ENCODE measurements at regions not wholly inside any gene's neighbourhood (a gene's known extent, or its start where the extent isn't known, plus 50 kb on each side); places are given as distances from the start of the nearest gene placed in this dataset.

GRCh38 chr17:53941231-53941630 lies 118.5 kb downstream of the KIF2B start:
- Histone ChIP-seq H3K36me3 (replicated peaks; ENCODE audit: low read depth, low read length) (no peaks in the 10 kb centered on the region), H4K20me1 (ENCODE audit: insufficient read depth, low read length) (no peaks in the 10 kb centered on the region), H3K9me3 (ENCODE audit: insufficient read depth, low read length) (no peaks in the 10 kb centered on the region), H3K27ac (ENCODE audit: low read length) (no peak overlapping the region), H2AFZ (ENCODE audit: low read depth, low read length) (no peak overlapping the region), H3K27me3 (ENCODE audit: low read depth, low read length) (no peaks in the 10 kb centered on the region), H3K9ac (ENCODE audit: low read length) (no peak overlapping the region), H3K4me1 (ENCODE audit: low read length) (no peaks in the 10 kb centered on the region), H3K4me2 (ENCODE audit: low read length) (no peak overlapping the region), H3K4me3 (ENCODE audit: low read length) (no peak overlapping the region), H3K79me2 (ENCODE audit: low read length) (no peaks in the 10 kb centered on the region)
- TF ChIP-seq EZH2phosphoT487 (IDR thresholded peaks at IDR 0.05; ENCODE audit: low read depth) (no peak), CTCF (IDR thresholded peaks at IDR 0.05; ENCODE audit: low read depth, low read length) (no peak)

GRCh38 chr17:53942436-53942835 lies 119.7 kb downstream of the KIF2B start:
- Histone ChIP-seq H3K4me3 (ENCODE audit: low read length) (no peak overlapping the region), H3K79me2 (ENCODE audit: low read length) (no peaks in the 10 kb centered on the region), H3K4me1 (ENCODE audit: low read length) (no peaks in the 10 kb centered on the region), H2AFZ (ENCODE audit: low read depth, low read length) (no peak overlapping the region), H3K27ac (ENCODE audit: low read length) (no peak overlapping the region), H3K9me3 (ENCODE audit: insufficient read depth, low read length) (no peaks in the 10 kb centered on the region), H3K4me2 (ENCODE audit: low read length) (no peak overlapping the region), H4K20me1 (ENCODE audit: insufficient read depth, low read length) (no peaks in the 10 kb centered on the region), H3K36me3 (replicated peaks; ENCODE audit: low read depth, low read length) (no peaks in the 10 kb centered on the region), H3K9ac (ENCODE audit: low read length) (no peak overlapping the region), H3K27me3 (ENCODE audit: low read depth, low read length) (no peaks in the 10 kb centered on the region)
- TF ChIP-seq EZH2phosphoT487 (IDR thresholded peaks at IDR 0.05; ENCODE audit: low read depth), result no peak
- TF ChIP-seq CTCF (IDR thresholded peaks at IDR 0.05; ENCODE audit: low read depth, low read length), result no peak

GRCh38 chr17:53942898-53943297 lies 120.2 kb downstream of the KIF2B start:
- H3K4me2 ChIP-seq (ENCODE audit: low read length), result no peak overlapping the region
- no peaks in the 10 kb centered on the region for H3K27me3 ChIP-seq (ENCODE audit: low read depth, low read length)
- H3K79me2 ChIP-seq (ENCODE audit: low read length), result no peaks in the 10 kb centered on the region
- H3K27ac ChIP-seq (ENCODE audit: low read length), result no peak overlapping the region
- H3K4me3 ChIP-seq (ENCODE audit: low read length), result no peak overlapping the region
- H3K9me3 ChIP-seq (ENCODE audit: insufficient read depth, low read length), result no peaks in the 10 kb centered on the region
- H3K36me3 ChIP-seq (replicated peaks; ENCODE audit: low read depth, low read length), result no peaks in the 10 kb centered on the region
- no peaks in the 10 kb centered on the region for H4K20me1 ChIP-seq (ENCODE audit: insufficient read depth, low read length)
- no peak overlapping the region for H3K9ac ChIP-seq (ENCODE audit: low read length)
- no peaks in the 10 kb centered on the region for H3K4me1 ChIP-seq (ENCODE audit: low read length)
- no peak overlapping the region for H2AFZ ChIP-seq (ENCODE audit: low read depth, low read length)
- TF ChIP-seq EZH2phosphoT487 (IDR thresholded peaks at IDR 0.05; ENCODE audit: low read depth), result no peak
- TF ChIP-seq CTCF (IDR thresholded peaks at IDR 0.05; ENCODE audit: low read depth, low read length), result no peak

- H3K27me3 ChIP-seq (ENCODE audit: low read depth, low read length), result no peaks in the 10 kb centered on the region
- H3K36me3 ChIP-seq (replicated peaks; ENCODE audit: low read depth, low read length), result no peaks in the 10 kb centered on the region
- H2AFZ ChIP-seq (ENCODE audit: low read depth, low read length), result no peak overlapping the region
- no peak overlapping the region for H3K9ac ChIP-seq (ENCODE audit: low read length)
- H4K20me1 ChIP-seq (ENCODE audit: insufficient read depth, low read length), result no peaks in the 10 kb centered on the region
- no peaks in the 10 kb centered on the region for H3K79me2 ChIP-seq (ENCODE audit: low read length)
- no peak for TF ChIP-seq CTCF (IDR thresholded peaks at IDR 0.05; ENCODE audit: low read depth, low read length)
- H3K4me1 ChIP-seq (ENCODE audit: low read length), result no peaks in the 10 kb centered on the region
- no peak overlapping the region for H3K27ac ChIP-seq (ENCODE audit: low read length)
- H3K9me3 ChIP-seq (ENCODE audit: insufficient read depth, low read length), result no peaks in the 10 kb centered on the region
- H3K4me2 ChIP-seq (ENCODE audit: low read length), result no peak overlapping the region
- H3K4me3 ChIP-seq (ENCODE audit: low read length), result no peak overlapping the region
Observed at GRCh38 chr17:53948323-53948722, 125.6 kb downstream of the KIF2B start.

Measured in OCI-LY3 (cell line).